GM19025 (cell line): ENCODE measurements at regions not wholly inside any gene's neighbourhood (a gene's known extent, or its start where the extent isn't known, plus 50 kb on each side); places are given as distances from the start of the nearest gene placed in this dataset.
"Not testable (repeated sequence)": the region's sequence is repeated elsewhere in the genome, so short reads cannot be mapped to it uniquely, and the experiment has no call there.

ENCODE experiments used
- ATAC-seq: cut with Tn5 transposase; IDR thresholded peaks from one replicate; pipeline ENCODE4 v1.9.1; 2021; ENCODE audit warnings: mild to moderate bottlenecking, low read depth, moderate library complexity; ENCODE audit not compliant: unreplicated experiment

DNA sequence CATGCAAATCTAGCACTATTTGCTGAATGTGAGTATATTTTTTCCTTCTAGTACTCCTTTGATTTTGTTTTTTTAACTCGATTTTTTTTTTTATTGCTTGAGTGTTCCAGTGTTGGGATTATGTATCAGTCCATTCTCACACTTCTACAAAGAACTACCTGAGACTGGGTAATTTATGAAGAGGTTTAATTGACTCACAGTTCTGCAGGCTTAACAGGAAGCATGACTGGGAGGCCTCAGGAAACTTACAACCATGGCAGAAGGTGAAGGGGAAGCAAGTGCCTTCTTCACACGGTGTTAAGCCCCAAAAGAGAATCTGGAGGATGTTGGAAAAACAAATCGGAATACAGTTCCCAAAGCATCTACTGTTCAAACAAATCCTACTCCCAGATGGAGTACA lies 69.1 kb downstream of the ZNF518B start:
- not testable (repeated sequence) for ATAC-seq

GRCh38 chr4:10385994-10386394 lies 71.2 kb downstream of the ZNF518B start:
- no peak for ATAC-seq

GRCh38 chr4:10384974-10385373 lies 72.3 kb downstream of the ZNF518B start:
- ATAC-seq = no peak

GRCh38 chr4:10383417-10383816 lies 73.8 kb downstream of the ZNF518B start:
- no peak for ATAC-seq

DNA sequence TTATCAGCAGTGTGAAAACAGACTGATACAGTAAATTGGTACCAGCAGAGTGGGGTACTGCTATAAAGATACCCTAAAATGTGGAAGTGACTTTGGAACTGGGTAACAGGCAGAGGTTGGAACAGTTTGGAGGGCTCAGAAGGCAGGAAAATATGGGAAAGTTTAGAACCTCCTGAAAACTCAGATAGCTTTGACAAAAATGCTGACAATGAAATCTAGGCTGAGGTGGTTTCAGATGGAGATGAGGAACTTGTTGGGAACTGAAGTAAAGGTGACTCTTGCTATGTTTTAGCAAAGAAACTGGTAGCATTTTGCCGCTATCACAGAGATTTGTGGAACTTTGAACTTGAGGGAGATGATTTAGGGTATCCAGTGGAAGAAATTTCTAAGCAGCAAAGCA lies 75.1 kb downstream of the ZNF518B start:
- ATAC-seq = not testable (repeated sequence)

DNA sequence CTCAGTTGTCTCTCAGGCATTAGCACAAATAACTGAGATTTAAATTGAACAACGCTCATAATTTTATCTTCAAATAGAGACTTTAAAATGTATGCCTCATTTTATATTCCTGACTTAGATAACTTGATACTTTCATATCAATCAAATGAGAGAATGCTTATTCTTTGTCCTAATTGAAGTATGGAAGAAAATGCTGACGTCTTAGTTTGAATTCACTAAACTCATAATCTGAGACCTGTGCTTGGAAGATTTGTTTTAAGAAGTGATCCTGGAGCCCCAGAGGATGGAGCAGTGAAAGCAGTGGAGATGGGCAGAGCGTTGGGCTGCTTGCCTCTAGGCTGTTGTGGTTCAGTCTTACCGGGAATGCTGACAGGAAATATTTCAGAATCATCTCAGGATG lies 76.1 kb downstream of the ZNF518B start:
- no peak for ATAC-seq

- no peak for ATAC-seq
These were observed 76.5 kb downstream of the ZNF518B start for GRCh38 chr4:10380735-10381134.

DNA sequence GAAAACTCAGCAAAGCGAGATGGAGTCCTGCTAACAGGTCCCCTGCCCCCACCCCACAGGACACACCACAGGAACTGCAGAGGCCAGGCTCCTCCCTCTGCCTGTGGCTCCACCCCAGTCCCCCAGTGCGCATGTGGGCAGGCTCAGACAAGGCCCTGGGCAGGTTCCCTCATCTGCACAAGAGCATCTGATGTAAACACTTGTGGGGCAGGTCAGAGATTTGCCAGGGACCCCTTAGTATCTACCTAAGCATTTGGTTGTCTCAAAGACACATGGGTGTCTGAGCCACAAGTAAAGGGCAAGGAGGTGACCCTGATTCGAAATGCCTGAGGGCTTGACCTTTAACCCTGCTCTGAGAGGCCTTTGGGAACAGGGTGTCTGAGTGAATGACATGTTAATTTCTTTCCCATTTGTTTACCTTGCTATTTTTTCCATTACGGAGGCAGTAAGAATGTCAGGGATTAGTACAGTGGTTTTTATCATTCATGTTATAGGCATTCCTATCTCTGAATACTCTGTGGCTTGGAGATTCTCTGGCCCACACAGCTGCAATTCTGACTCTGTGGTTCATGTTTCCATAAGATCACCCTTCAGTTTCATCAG lies 85.3 kb downstream of the ZNF518B start:
- ATAC-seq = no peak

- ATAC-seq = no peak
These were observed 86.1 kb downstream of the ZNF518B start for GRCh38 chr4:10371121-10371520.

DNA sequence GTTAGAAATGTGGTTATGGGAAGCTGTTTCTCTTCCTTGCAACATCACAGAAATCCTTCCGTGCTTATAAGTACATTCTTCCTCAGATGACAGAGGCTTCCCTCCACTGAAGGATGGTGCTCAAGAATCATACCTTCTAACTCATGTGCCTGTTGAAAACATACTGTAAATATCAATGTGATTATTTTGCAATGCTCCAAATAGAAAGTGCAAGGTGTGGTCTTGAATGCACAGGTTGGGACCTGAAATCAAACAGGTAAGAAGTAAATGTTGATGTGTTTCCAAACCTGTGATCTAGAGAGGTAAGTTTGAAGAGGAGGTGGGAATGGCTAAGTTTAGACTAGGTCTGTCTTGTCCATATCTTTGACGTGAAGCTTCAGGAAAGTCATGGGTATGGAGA lies 87.7 kb downstream of the ZNF518B start:
- no peak for ATAC-seq

GRCh38 chr4:10366628-10367027 lies 90.6 kb downstream of the ZNF518B start:
- no peak for ATAC-seq

GRCh38 chr4:10364194-10364593 lies 93.0 kb downstream of the ZNF518B start:
- no peak for ATAC-seq

GRCh38 chr4:10354746-10355145 lies 102.5 kb downstream of the ZNF518B start:
- no peak for ATAC-seq

DNA sequence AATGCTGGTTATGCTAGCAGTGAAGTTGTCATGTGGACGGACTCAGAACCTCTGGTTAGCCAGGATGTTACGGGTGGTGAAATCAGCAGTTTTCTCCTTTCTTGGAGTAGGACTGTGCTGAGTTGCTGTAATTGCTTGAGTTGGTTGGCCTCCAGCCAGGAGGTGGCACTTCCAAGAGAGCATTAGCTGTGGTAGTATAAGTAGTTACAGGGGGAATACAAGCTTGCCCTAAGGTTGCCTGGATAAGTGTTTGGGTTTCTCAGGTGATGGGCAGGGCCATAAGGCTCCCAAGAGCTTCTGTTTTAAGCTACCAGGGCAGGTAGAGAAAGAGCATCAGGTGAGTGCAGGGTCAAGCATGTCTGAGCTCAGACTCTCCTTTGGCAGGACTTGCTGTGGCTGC lies 103.0 kb downstream of the ZNF518B start:
- no peak for ATAC-seq

DNA sequence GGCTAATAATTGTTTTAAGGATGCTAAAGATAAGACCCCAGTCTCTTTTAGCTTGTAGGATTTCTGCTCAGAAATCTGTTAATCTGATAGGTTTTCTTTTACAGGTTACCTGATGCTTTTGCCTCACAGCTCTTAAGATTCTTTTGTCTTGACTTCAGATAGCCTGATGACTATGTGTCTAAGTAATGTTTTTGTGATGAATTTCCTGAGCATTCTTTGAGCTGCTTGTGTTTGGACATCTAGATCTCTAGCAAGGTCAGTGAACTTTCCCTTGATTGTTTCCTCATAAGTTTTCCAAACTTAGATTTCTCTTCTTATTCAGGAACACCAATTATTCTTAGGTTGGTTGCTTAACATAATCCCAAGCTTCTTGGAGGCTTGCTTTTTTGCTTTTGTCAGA lies 104.1 kb downstream of the ZNF518B start:
- no peak for ATAC-seq

DNA sequence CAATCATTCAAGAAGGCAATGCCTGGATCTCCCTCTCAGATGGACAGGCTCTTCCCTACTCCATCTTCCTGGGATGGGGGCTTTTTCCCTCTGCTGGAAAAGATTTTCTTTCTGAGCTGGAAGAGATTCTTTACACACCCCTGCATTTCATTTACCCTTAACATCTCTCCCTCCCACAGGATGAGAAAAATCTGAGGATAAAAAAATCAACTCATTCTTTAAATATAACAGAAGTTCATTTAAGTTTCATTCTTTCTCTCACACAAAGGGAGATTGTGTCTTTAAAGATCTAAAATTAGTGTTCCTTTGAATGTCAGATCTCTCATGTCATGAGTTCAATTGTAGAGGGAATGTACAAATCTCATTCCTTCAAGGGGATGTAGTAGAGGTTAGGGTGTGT lies 109.0 kb downstream of the ZNF518B start:
- no peak for ATAC-seq

DNA sequence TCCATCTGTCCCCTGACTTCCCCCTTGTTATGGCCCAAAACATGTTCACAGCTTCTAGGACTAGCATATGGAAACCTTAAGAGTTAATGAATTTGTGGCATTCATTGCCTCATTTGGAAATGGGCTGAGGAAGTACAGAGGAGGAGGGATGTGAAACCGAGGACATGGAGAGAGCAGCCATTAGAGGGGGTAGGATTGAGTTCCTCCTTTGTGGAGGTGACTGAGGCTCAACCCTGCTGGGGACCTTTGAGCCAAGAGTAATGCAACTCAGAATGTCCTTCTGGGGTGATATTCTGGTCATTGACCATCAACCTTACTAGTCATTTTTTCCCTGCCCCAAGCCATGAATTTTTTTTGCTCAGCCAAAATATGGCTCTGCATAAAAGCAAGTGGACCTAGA lies 109.4 kb downstream of the ZNF518B start:
- no peak for ATAC-seq

DNA sequence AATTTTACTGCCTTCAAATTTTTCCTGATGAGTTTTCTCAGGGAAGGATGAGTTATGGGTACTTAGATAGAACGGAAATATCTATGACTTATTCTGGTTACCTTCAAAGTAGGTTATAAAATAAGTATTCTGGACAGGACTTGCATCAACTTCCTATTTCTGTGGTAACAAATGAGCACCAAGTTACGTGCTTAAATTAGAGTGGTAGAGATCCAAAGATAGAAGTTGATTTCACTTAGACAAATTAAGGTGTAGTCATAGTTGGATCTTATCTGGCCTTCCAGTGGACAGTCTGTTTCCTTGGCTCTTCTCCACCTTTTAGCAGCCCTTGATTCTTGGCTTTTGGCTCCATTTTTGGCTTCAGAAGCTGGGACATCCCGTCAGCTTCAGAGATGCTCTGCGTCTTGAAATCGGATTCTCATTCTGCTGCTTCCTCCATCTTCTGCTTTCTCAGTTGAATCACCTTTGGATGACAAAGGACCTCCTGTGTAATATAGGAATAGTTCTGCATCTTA lies 109.9 kb downstream of the ZNF518B start:
- ATAC-seq = no peak

DNA sequence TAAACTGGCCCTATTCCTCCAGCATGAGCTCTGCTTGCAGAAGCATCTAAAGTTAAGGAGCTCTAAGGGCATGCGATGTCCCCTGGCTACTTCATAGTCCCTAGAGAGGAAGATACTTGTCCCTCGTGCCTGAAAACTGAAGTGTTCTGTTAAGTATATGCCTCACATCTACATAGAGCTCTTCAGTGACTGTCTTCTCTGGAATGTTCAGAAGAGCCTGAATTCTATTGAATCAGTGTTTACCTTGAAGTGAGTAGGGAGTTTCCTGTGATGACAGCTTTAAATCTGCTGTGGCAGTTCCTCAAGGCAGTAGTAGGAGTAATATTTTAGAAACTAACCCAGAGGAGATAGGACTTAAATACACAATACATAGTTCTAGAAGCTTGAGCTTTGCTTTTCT lies 111.2 kb downstream of the ZNF518B start:
- ATAC-seq = no peak

- no peak for ATAC-seq
These were observed 111.8 kb downstream of the ZNF518B start for GRCh38 chr4:10345381-10345784.

DNA sequence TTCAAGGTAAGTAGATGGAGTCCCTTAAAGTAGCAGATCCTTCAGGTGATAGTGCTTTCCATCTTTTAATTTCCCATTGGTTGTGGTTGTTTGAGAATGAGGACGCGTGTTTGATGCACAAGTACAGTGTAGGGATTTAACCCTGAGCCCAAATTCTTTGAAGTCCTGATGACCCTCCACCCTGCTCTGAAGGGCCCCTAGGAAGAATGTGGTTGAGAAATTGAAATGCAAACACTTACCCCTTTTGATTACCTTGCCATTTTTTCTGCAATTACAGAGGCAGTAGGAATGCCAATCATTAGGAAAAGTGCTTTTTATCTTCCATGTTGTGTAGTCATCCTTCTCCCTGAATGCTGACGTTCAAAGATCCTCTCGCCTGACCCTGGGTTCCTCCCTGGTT lies 112.4 kb downstream of the ZNF518B start:
- no peak for ATAC-seq

DNA sequence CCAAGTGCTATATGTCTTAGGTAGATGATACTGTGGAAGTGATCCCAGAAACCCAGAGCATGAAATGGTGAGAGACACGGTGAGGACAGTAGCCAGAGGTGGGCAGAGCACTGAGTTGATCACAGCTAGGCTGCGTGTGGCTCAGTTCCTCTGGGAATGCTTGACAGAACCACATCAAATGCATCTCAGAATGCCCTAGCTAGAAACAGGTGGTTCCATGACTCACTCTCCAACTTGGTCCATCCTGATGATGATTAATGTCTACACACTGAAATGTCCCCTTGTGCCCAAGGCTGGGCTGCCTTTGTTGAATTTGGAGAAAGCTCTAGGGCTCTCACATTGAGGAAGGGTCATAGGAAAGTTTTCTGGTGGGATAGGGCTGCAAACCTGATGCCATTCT lies 113.6 kb downstream of the ZNF518B start:
- ATAC-seq = no peak

DNA sequence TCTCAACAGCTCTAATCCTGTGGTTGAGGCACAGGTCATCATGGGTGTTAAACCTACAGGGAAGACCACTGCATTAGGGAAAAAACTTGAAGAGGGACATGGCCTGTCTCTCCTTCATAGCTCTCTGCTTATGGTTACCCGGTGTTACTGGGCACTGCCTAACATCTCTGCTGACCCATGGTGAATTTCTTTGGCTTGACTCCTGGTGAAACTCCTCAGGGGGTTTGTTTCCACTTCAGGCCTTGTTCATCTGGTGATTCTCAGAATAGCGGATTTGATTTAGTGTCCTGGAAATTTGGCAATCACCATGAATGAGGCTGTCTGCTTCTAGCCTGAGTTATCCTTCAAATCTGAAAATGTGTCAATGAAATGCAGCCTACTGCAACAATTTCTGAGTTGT lies 114.4 kb downstream of the ZNF518B start:
- ATAC-seq = no peak
